ENCODE measurements at regions not wholly inside any gene's neighbourhood (a gene's known extent, or its start where the extent isn't known, plus 50 kb on each side); places are given as distances from the start of the nearest gene placed in this dataset.

- no peak overlapping the region for H3K27ac Mint-ChIP-seq
- H3K4me1 Mint-ChIP-seq (ENCODE audit: low read depth): no peaks in the 10 kb centered on the region
- no peak for DNase-seq
- peaks cover 11% of the 10 kb centered on the region for H3K9me3 Mint-ChIP-seq
- ChIA-PET CTCF (no interaction called here), POLR2A (no interaction called here)
- H3K27me3 Mint-ChIP-seq: no peaks in the 10 kb centered on the region
- H3K36me3 Mint-ChIP-seq: no peaks in the 10 kb centered on the region
- intact Hi-C loops (cut with micrococcal nuclease): no loop called here
- H3K4me3 Mint-ChIP-seq: no peak overlapping the region
Observed at GRCh38 chr13:88071371-88071770, 400.2 kb downstream of the SLITRK5 start.

GRCh38 chr13:88074794-88075510, 403.8 kb downstream of the SLITRK5 start:
- DNase-seq: no peak
- intact Hi-C loops (cut with micrococcal nuclease): no loop called here
- Mint-ChIP-seq H3K27me3 (no peaks in the 10 kb centered on the region), H3K27ac (no peak overlapping the region), H3K9me3 (peaks cover 4% of the 10 kb centered on the region), H3K4me1 (ENCODE audit: low read depth) (no peaks in the 10 kb centered on the region), H3K4me3 (no peak overlapping the region), H3K36me3 (no peaks in the 10 kb centered on the region)
- CTCF ChIA-PET: no interaction called here
- POLR2A ChIA-PET: no interaction called here

GRCh38 chr13:88085036-88085435, 413.9 kb downstream of the SLITRK5 start:
- no peaks in the 10 kb centered on the region for H3K4me1 Mint-ChIP-seq (ENCODE audit: low read depth)
- H3K36me3 Mint-ChIP-seq: no peaks in the 10 kb centered on the region
- no peak overlapping the region for H3K4me3 Mint-ChIP-seq
- H3K27me3 Mint-ChIP-seq: no peaks in the 10 kb centered on the region
- ChIA-PET POLR2A (no interaction called here), CTCF (no interaction called here)
- no peak overlapping the region for H3K27ac Mint-ChIP-seq
- H3K9me3 Mint-ChIP-seq: peaks cover 3% of the 10 kb centered on the region
- no peak for DNase-seq
- intact Hi-C loops (cut with micrococcal nuclease): no loop called here

- H3K36me3 Mint-ChIP-seq: no peaks in the 10 kb centered on the region
- intact Hi-C loops (cut with micrococcal nuclease): no loop called here
- no peaks in the 10 kb centered on the region for H3K27me3 Mint-ChIP-seq
- no peaks in the 10 kb centered on the region for H3K4me1 Mint-ChIP-seq (ENCODE audit: low read depth)
- H3K27ac Mint-ChIP-seq: no peak overlapping the region
- POLR2A ChIA-PET: no interaction called here
- H3K4me3 Mint-ChIP-seq: no peak overlapping the region
- CTCF ChIA-PET: no interaction called here
- peaks cover 3% of the 10 kb centered on the region for H3K9me3 Mint-ChIP-seq
- no peak for DNase-seq
Observed at GRCh38 chr13:88086577-88086976, 415.4 kb downstream of the SLITRK5 start.

GRCh38 chr13:88097541-88097940, 426.4 kb downstream of the SLITRK5 start:
- Mint-ChIP-seq H3K27me3 (no peaks in the 10 kb centered on the region), H3K9me3 (peaks cover 10% of the 10 kb centered on the region), H3K4me3 (no peak overlapping the region), H3K4me1 (ENCODE audit: low read depth) (no peaks in the 10 kb centered on the region), H3K36me3 (no peaks in the 10 kb centered on the region), H3K27ac (no peak overlapping the region)
- no peak for DNase-seq
- ChIA-PET CTCF (no interaction called here), POLR2A (no interaction called here)
- intact Hi-C loops (cut with micrococcal nuclease): no loop called here

GRCh38 chr13:88103824-88104223, 432.7 kb downstream of the SLITRK5 start:
- peaks cover 17% of the 10 kb centered on the region for H3K9me3 Mint-ChIP-seq
- ChIA-PET CTCF (no interaction called here), POLR2A (no interaction called here)
- no peak for DNase-seq
- H3K27me3 Mint-ChIP-seq: no peaks in the 10 kb centered on the region
- H3K27ac Mint-ChIP-seq: no peak overlapping the region
- H3K4me3 Mint-ChIP-seq: no peak overlapping the region
- intact Hi-C loops (cut with micrococcal nuclease): no loop called here
- H3K36me3 Mint-ChIP-seq: no peaks in the 10 kb centered on the region
- H3K4me1 Mint-ChIP-seq (ENCODE audit: low read depth): no peaks in the 10 kb centered on the region

- DNase-seq: no peak
- H3K4me3 Mint-ChIP-seq: no peak overlapping the region
- intact Hi-C loops (cut with micrococcal nuclease): no loop called here
- POLR2A ChIA-PET: no interaction called here
- no peaks in the 10 kb centered on the region for H3K4me1 Mint-ChIP-seq (ENCODE audit: low read depth)
- H3K27me3 Mint-ChIP-seq: no peaks in the 10 kb centered on the region
- no peak overlapping the region for H3K27ac Mint-ChIP-seq
- CTCF ChIA-PET: no interaction called here
- no peaks in the 10 kb centered on the region for H3K36me3 Mint-ChIP-seq
- peaks cover 17% of the 10 kb centered on the region for H3K9me3 Mint-ChIP-seq
Observed at GRCh38 chr13:88104576-88104975, 433.4 kb downstream of the SLITRK5 start.

GRCh38 chr13:88107570-88107969, 436.4 kb downstream of the SLITRK5 start:
- intact Hi-C loops (cut with micrococcal nuclease): no loop called here

GRCh38 chr13:88112526-88112925, 441.4 kb downstream of the SLITRK5 start:
- ChIA-PET POLR2A (no interaction called here), CTCF (no interaction called here)
- DNase-seq: no peak
- Mint-ChIP-seq H3K4me1 (ENCODE audit: low read depth) (no peaks in the 10 kb centered on the region), H3K27me3 (no peaks in the 10 kb centered on the region), H3K9me3 (no peaks in the 10 kb centered on the region), H3K4me3 (no peak overlapping the region), H3K27ac (no peak overlapping the region), H3K36me3 (no peaks in the 10 kb centered on the region)
- intact Hi-C loops (cut with micrococcal nuclease): no loop called here

More at GRCh38 chr13:88107570-88107969, 436.4 kb downstream of the SLITRK5 start:
- no peak for DNase-seq
- H3K9me3 Mint-ChIP-seq: peaks cover 8% of the 10 kb centered on the region
- no peaks in the 10 kb centered on the region for H3K36me3 Mint-ChIP-seq
- H3K27ac Mint-ChIP-seq: no peak overlapping the region
- ChIA-PET CTCF (no interaction called here), POLR2A (no interaction called here)
- no peaks in the 10 kb centered on the region for H3K27me3 Mint-ChIP-seq
- H3K4me3 Mint-ChIP-seq: no peak overlapping the region
- no peaks in the 10 kb centered on the region for H3K4me1 Mint-ChIP-seq (ENCODE audit: low read depth)

- ChIA-PET POLR2A (no interaction called here), CTCF (no interaction called here)
- DNase-seq: no peak
- intact Hi-C loops (cut with micrococcal nuclease): no loop called here
- H3K9me3 Mint-ChIP-seq: peaks cover 4% of the 10 kb centered on the region
- H3K4me1 Mint-ChIP-seq (ENCODE audit: low read depth): no peaks in the 10 kb centered on the region
- H3K27ac Mint-ChIP-seq: no peak overlapping the region
- H3K27me3 Mint-ChIP-seq: no peaks in the 10 kb centered on the region
- H3K36me3 Mint-ChIP-seq: no peaks in the 10 kb centered on the region
- no peak overlapping the region for H3K4me3 Mint-ChIP-seq
Observed at GRCh38 chr13:88115976-88116375, 444.8 kb downstream of the SLITRK5 start.

- H3K4me1 Mint-ChIP-seq (ENCODE audit: low read depth): no peaks in the 10 kb centered on the region
- ChIA-PET POLR2A (no interaction called here), CTCF (no interaction called here)
- H3K27ac Mint-ChIP-seq: no peak overlapping the region
- no peak overlapping the region for H3K4me3 Mint-ChIP-seq
- H3K36me3 Mint-ChIP-seq: no peaks in the 10 kb centered on the region
- no peaks in the 10 kb centered on the region for H3K27me3 Mint-ChIP-seq
- peaks cover 10% of the 10 kb centered on the region for H3K9me3 Mint-ChIP-seq
- DNase-seq: no peak
- intact Hi-C loops (cut with micrococcal nuclease): no loop called here
Observed at GRCh38 chr13:88118952-88119351, 447.8 kb downstream of the SLITRK5 start.

GRCh38 chr13:88124142-88124541, 453.0 kb downstream of the SLITRK5 start:
- DNase-seq: no peak
- POLR2A ChIA-PET: no interaction called here
- Mint-ChIP-seq H3K4me1 (ENCODE audit: low read depth) (no peaks in the 10 kb centered on the region), H3K9me3 (peaks cover 18% of the 10 kb centered on the region), H3K27ac (no peak overlapping the region), H3K27me3 (no peaks in the 10 kb centered on the region), H3K4me3 (no peak overlapping the region), H3K36me3 (no peaks in the 10 kb centered on the region)
- intact Hi-C loops (cut with micrococcal nuclease): no loop called here
- CTCF ChIA-PET: no interaction called here

- Mint-ChIP-seq H3K27ac (no peak overlapping the region), H3K9me3 (peaks cover 16% of the 10 kb centered on the region), H3K27me3 (no peaks in the 10 kb centered on the region), H3K4me3 (no peak overlapping the region), H3K4me1 (ENCODE audit: low read depth) (no peaks in the 10 kb centered on the region), H3K36me3 (no peaks in the 10 kb centered on the region)
- ChIA-PET POLR2A (no interaction called here), CTCF (no interaction called here)
- DNase-seq: no peak
- intact Hi-C loops (cut with micrococcal nuclease): no loop called here
Observed at GRCh38 chr13:88125055-88125454, 453.9 kb downstream of the SLITRK5 start.
